SH-SY5Y (cell line): ENCODE measurements at regions not wholly inside any gene's neighbourhood (a gene's known extent, or its start where the extent isn't known, plus 50 kb on each side); places are given as distances from the start of the nearest gene placed in this dataset.

ENCODE experiments used
- GATA2 ChIP-seq: IDR thresholded peaks from 2 replicates; pipeline ENCODE4 v1.6.1; 2011; ENCODE audit warnings: mild to moderate bottlenecking, low read depth, low read length
- GATA3 ChIP-seq: IDR thresholded peaks from 2 replicates; pipeline ENCODE4 v1.6.1; 2011; ENCODE audit warnings: low read depth, mild to moderate bottlenecking, low read length, moderate library complexity

GRCh38 chr2:200242570-200242969 is 63.9 kb upstream of the SPATS2L start:
- TF ChIP-seq GATA3 (no peak), GATA2 (no peak)

DNA sequence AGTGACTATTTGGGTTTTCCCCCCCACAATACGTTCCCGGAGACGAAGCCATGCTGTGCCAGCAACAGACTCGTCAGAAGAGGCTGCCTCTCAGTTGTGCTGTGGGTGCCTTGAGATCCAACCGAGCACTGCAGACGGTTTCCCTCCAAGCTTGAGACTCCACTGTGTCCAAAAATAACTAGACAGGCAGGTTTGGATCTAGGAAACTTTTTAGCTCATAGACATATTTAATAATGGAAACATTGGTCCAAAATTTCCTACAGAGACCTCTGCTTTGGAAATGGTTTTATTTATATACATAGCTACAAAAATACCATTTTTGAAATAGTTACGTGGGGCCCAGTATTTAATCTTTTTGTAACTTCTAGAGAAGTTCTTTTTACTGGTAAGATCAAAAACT is 63.1 kb upstream of the SPATS2L start:
- TF ChIP-seq GATA3, result no peak
- no peak for TF ChIP-seq GATA2

DNA sequence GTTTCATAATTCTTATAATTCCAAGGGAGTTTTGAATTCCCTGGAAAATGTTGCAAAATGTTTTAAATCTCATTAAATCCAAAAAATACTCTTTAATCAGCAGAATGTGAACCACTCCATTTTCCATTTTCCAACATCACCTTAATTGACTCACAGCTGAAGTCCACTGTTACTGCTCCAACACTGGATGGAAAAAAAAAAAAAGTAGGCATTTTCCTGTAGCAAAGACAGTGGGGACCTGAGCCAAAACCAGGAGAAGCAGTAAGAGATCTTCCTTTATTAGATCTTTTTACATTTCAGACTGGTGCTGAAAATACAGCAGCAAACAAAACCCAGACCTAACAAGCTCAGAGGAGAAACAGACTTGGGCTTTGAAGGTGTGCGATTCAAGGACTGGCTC is 62.4 kb upstream of the SPATS2L start:
- TF ChIP-seq GATA3, result no peak
- TF ChIP-seq GATA2, result no peak

DNA sequence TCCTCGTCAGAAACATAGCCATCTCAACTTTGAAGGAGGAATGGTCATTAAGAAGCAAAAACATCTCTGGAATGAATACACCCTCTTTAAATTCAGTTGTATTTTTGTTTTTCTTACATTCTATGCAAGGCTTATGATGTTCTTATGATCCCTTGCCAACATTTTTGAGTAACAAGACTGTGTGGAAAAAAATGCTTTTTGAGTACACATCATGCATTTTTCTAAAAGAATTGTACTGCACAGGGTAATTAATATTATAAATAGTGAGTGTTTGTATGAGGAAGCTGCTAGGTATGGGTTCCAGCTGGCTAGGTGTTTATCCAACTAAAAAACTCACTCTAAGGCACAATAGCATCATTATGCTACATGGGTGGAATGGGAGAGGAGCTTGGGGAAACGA is 59.0 kb upstream of the SPATS2L start:
- no peak for TF ChIP-seq GATA2
- no peak for TF ChIP-seq GATA3

DNA sequence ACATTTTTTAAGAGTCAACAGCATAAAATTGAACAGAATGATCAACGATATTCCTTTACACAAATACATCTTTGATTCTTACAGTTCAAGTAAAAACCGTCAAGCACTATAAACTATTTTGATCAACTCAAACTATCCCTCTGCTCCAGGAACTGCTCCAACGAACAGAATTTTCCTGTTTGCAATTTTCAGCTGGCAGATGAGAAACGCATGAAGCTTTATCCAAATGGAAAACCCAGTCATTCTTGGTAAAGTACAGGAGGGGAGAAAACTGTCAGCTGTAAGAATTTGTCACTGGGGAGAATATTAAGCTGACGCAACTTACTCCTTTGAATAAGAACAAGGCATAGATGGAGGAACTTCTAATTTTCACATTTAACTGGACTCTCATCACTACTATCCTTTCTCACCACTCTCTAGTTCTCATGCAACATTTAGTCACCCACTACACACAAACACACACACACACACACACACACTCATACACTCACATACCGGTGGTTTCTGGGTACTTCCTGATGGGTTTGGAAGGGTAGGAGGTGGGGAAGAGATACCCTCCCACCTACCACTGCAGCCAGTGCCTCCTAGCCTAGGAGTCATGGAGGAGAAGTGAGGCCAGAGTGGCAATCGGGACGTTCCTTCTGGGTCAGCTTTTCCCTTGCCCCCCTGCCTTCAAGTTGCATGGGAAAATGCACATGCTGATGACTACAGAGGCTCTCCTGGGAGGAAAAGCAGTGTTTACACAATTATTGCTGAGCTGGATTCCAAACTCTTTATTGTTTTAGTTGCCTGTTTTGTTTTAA is 54.0 kb upstream of the SPATS2L start:
- TF ChIP-seq GATA3 (no peak), GATA2 (no peak)

GRCh38 chr2:200253639-200254038 is 52.9 kb upstream of the SPATS2L start:
- TF ChIP-seq GATA3 (no peak), GATA2 (no peak)

GRCh38 chr2:200254773-200255172 is 51.7 kb upstream of the SPATS2L start:
- no peak for TF ChIP-seq GATA2
- TF ChIP-seq GATA3, result no peak

DNA sequence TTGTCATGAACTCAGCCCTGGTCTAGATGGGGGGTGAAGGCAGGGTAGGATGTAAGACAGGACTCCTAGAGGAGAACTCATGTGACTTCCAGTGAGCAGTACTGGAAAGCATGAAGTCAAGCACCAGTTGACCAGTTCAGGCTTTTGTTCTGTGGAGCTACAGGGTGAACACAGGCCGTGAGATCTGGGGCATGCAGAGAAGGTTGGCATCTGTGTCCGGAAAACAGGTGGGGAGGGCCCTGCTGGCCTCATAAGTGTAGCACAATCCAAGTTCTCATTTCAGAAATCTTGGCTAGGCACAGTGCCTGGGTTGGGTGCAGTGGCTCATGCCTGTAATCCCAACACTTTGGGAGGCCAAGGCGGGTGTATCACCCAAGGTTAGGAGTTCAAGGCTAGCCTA is 50.9 kb upstream of the SPATS2L start:
- TF ChIP-seq GATA2, result no peak
- no peak for TF ChIP-seq GATA3
